NCI-H2171 (cell line): ENCODE measurements at regions not wholly inside any gene's neighbourhood (a gene's known extent, or its start where the extent isn't known, plus 50 kb on each side); places are given as distances from the start of the nearest gene placed in this dataset.

Source experiments
- DNase-seq: peaks from one replicate; lab custom pipeline; 2025; lab: John Stamatoyannopoulos, UW

GRCh38 chr1:163807331-163808049 is 485.7 kb downstream of the NUF2 start:
- DNase-seq = no peak

- no peak for DNase-seq
Measured at GRCh38 chr1:163813251-163813650, 491.5 kb downstream of the NUF2 start.

GRCh38 chr1:163820226-163820625 is 498.5 kb downstream of the NUF2 start:
- no peak for DNase-seq

- no peak for DNase-seq
Measured at GRCh38 chr1:163820766-163821165, 499.0 kb downstream of the NUF2 start.

- DNase-seq = no peak
Measured at GRCh38 chr1:163821679-163822078, 499.9 kb downstream of the NUF2 start.

GRCh38 chr1:163823017-163823416 is 501.3 kb downstream of the NUF2 start:
- DNase-seq = no peak

GRCh38 chr1:163824006-163824405 is 502.3 kb downstream of the NUF2 start:
- DNase-seq = no peak

GRCh38 chr1:163824490-163824889 is 502.7 kb downstream of the NUF2 start:
- no peak for DNase-seq

- DNase-seq = no peak
Measured at GRCh38 chr1:163826500-163826899, 504.7 kb downstream of the NUF2 start.

GRCh38 chr1:163834778-163835177 is 513.0 kb downstream of the NUF2 start:
- DNase-seq = no peak

GRCh38 chr1:163836481-163836880 is 514.7 kb downstream of the NUF2 start:
- DNase-seq = no peak

GRCh38 chr1:163837206-163837605 is 515.5 kb downstream of the NUF2 start:
- no peak for DNase-seq

GRCh38 chr1:163842571-163842970 is 520.8 kb downstream of the NUF2 start:
- DNase-seq = no peak

- no peak for DNase-seq
Measured at GRCh38 chr1:163844459-163844858, 522.7 kb downstream of the NUF2 start.

GRCh38 chr1:163845279-163845678 is 523.5 kb downstream of the NUF2 start:
- no peak for DNase-seq

GRCh38 chr1:163863731-163864130 is 542.0 kb downstream of the NUF2 start:
- DNase-seq = no peak

- DNase-seq = no peak
Measured at GRCh38 chr1:163864207-163864606, 542.5 kb downstream of the NUF2 start.

GRCh38 chr1:163866564-163866963 is 544.8 kb downstream of the NUF2 start:
- no peak for DNase-seq

- no peak for DNase-seq
Measured at GRCh38 chr1:163870666-163871065, 548.9 kb downstream of the NUF2 start.

- no peak for DNase-seq
Measured at GRCh38 chr1:163872067-163872466, 550.3 kb downstream of the NUF2 start.

- no peak for DNase-seq
Measured at GRCh38 chr1:163874070-163874469, 552.3 kb downstream of the NUF2 start.

- DNase-seq = no peak
Measured at GRCh38 chr1:163875200-163875926, 553.6 kb downstream of the NUF2 start.

GRCh38 chr1:163875927-163876320 is 554.2 kb downstream of the NUF2 start:
- no peak for DNase-seq

GRCh38 chr1:163876546-163876945 is 554.8 kb downstream of the NUF2 start:
- DNase-seq = no peak
